ENCODE measurements at regions not wholly inside any gene's neighbourhood (a gene's known extent, or its start where the extent isn't known, plus 50 kb on each side); places are given as distances from the start of the nearest gene placed in this dataset.

DNA sequence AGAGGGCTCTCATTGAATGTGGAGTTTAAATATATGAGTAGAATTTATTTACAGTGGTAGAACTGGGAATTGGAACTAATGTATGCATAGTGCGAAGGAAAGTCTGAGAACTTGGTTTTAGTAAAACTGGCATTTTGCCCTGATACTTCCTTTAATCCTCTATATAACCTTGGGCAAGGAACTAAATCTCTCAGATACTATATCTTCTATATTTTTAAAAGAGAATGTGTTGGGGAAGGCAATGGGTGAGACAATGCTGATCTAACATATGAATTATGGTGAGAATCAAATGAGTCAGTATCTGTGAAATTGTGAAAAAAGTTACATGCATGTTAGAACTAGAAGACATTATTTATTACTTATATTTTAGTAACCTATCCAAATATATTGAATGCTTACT is 2109.4 kb upstream of the PIK3C3 start:
- ChIA-PET CTCF (ENCODE audit: partially characterized antibody) (interaction anchor here (1.0 kb wide), 1 partner anchor 175 kb away, joined by 3 read pairs; no protein-coding TSS in a partner anchor), POLR2A (ENCODE audit: partially characterized antibody) (no interaction called here)
- WGBS, 2 experiments (ENCODE audit: extremely low coverage in 1 of 2, insufficient coverage in 1 of 2, insufficient read length in 1 of 2, insufficient replicate concordance in 2 of 2, low coverage in 1 of 2, low lambda C conversion rate in 2 of 2, missing lambda C conversion rate in 1 of 2): 96% methylated on average over 1 of the region's 1 CpG; no CpG with 5 or more reads in 1 of the 2 experiments

More for the DNA sequence above, 2109.4 kb upstream of the PIK3C3 start:
- Histone ChIP-seq H3K4ac (replicated peaks; ENCODE audit: insufficient read length, low read depth, low read length) (no peak overlapping the region), H3K9me3 (ENCODE audit: insufficient read depth in 2 of 2, low read depth in 1 of 2, low read length in 1 of 2) (no peaks in the 10 kb centered on the region), H3K14ac (ENCODE audit: insufficient read length) (no peak overlapping the region), H3K23ac (ENCODE audit: insufficient read length) (no peak overlapping the region), H2BK12ac (ENCODE audit: low read depth, low read length) (no peak overlapping the region), H2BK5ac (ENCODE audit: low read depth, low read length) (no peak overlapping the region), H2BK15ac (ENCODE audit: low read length) (no peak overlapping the region), H3K79me2 (ENCODE audit: control insufficient read depth in 1 of 2, insufficient read depth in 2 of 2, low read length in 2 of 2) (no peaks in the 10 kb centered on the region), H2BK20ac (ENCODE audit: low read length) (no peak overlapping the region), H3K4me3 (ENCODE audit: extremely low read depth in 1 of 4, insufficient read depth in 2 of 4, low read depth in 3 of 4, low read length in 4 of 4) (no peak overlapping the region), H3K4me1 (replicated peaks in 1 of 4; ENCODE audit: control insufficient read depth in 3 of 4, insufficient read depth in 4 of 4, low read length in 3 of 4) (peaks cover 2 to 12% (median 7%) of the 10 kb centered on the region in 4 experiments; a peak in 6 of 7 replicates), H2AK5ac (ENCODE audit: low read depth, low read length) (no peak overlapping the region), H3K56ac (replicated peaks; ENCODE audit: insufficient read length, low read depth, low read length) (no peak overlapping the region), H4K20me1 (replicated peaks in 1 of 2; ENCODE audit: control insufficient read depth in 1 of 2, insufficient read depth in 2 of 2, low read length in 2 of 2) (no peaks in the 10 kb centered on the region), H3K27me3 (replicated peaks in 1 of 4; ENCODE audit: control insufficient read depth in 3 of 4, extremely low read depth in 1 of 4, insufficient read depth in 3 of 4, low read length in 3 of 4) (peaks cover 0 to 6% (median 0%) of the 10 kb centered on the region in 4 experiments; a peak in 3 of 7 replicates), H3K4me2 (ENCODE audit: insufficient read depth in 1 of 2, low read depth in 2 of 2, low read length in 2 of 2) (no peak overlapping the region), H2AFZ (ENCODE audit: low read length) (no peak overlapping the region), H2BK120ac (replicated peaks; ENCODE audit: low read depth, low read length) (no peak overlapping the region), H3K9ac (replicated peaks in 1 of 4; ENCODE audit: extremely low read depth in 1 of 4, low read depth in 3 of 4, low read length in 3 of 4) (no peak overlapping the region), H3K27ac (ENCODE audit: low read depth, low read length) (no peak overlapping the region), H4K5ac (ENCODE audit: insufficient read length, low read depth, low read length) (no peak overlapping the region), H3K79me1 (ENCODE audit: low read depth, low read length) (no peaks in the 10 kb centered on the region), H4K91ac (replicated peaks; ENCODE audit: insufficient read length, low read length) (no peak overlapping the region), H4K8ac (ENCODE audit: extremely low read depth, insufficient read depth, low read length) (no peak overlapping the region), H3K36me3 (ENCODE audit: control insufficient read depth in 2 of 4, insufficient read depth in 4 of 4, low read length in 3 of 4) (no peaks in the 10 kb centered on the region), H3K18ac (ENCODE audit: extremely low read depth, low read length) (no peak overlapping the region), H3K23me2 (ENCODE audit: low read depth, low read length) (peaks cover 4% of the 10 kb centered on the region; the same call in 1 of the 2 replicates)
- no peak for DNase-seq (ENCODE audit: low read depth in 1 of 2, low spot score in 2 of 2)
- TF ChIP-seq MAFK (IDR thresholded peaks at IDR 0.05; ENCODE audit: low read depth, low read length) (no peak), SP2 (IDR thresholded peaks at IDR 0.05; ENCODE audit: low read length) (no peak), POLR2A (IDR thresholded peaks at IDR 0.05; ENCODE audit: control extremely low read depth in 1 of 2, low read depth in 2 of 2, low read length in 2 of 2) (no peak), CBX5 (IDR thresholded peaks at IDR 0.05; ENCODE audit: low read depth, low read length) (no peak), TEAD4 (IDR thresholded peaks at IDR 0.05; ENCODE audit: low read depth, low read length) (no peak), BRCA1 (IDR thresholded peaks at IDR 0.05; ENCODE audit: low read depth, low read length) (no peak), SIN3A (conservative IDR thresholded peaks at IDR 0.05 in 1 of 2, IDR thresholded peaks at IDR 0.05 in 1 of 2; ENCODE audit: low read depth in 1 of 2, low read length in 2 of 2) (no peak), HDAC2 (IDR thresholded peaks at IDR 0.05; ENCODE audit: borderline replicate concordance in 1 of 2, low read depth in 2 of 2, low read length in 2 of 2) (no peak), HDAC6 (IDR thresholded peaks at IDR 0.05; ENCODE audit: low read depth, low read length) (no peak), RNF2 (IDR thresholded peaks at IDR 0.05; ENCODE audit: borderline replicate concordance, low read depth, low read length, missing control alignments, poor library complexity, severe bottlenecking) (no peak), CBX8 (IDR thresholded peaks at IDR 0.05; ENCODE audit: borderline replicate concordance, low read depth, low read length) (no peak)
- no peak for FAIRE-seq

Measured in H1 (cell line).